ENCODE measurements at regions not wholly inside any gene's neighbourhood (a gene's known extent, or its start where the extent isn't known, plus 50 kb on each side); places are given as distances from the start of the nearest gene placed in this dataset.

- no peak for TF ChIP-seq CTCF (IDR thresholded peaks at IDR 0.05; ENCODE audit: insufficient read depth, low read depth, low read length, missing control alignments)
- DNase-seq (ENCODE audit: low read depth): peak; percentile 33
- no peak overlapping the region for H3K4me3 ChIP-seq (ENCODE audit: low read depth, low read length)
Measured at GRCh38 chr2:74764429-74765272, 69.3 kb upstream of the HK2 start.

GRCh38 chr2:74766780-74767179 is 67.1 kb upstream of the HK2 start:
- no peak for DNase-seq (ENCODE audit: low read depth)
- H3K4me3 ChIP-seq (ENCODE audit: low read depth, low read length): no peak overlapping the region
- TF ChIP-seq CTCF (IDR thresholded peaks at IDR 0.05; ENCODE audit: insufficient read depth, low read depth, low read length, missing control alignments): no peak

DNA sequence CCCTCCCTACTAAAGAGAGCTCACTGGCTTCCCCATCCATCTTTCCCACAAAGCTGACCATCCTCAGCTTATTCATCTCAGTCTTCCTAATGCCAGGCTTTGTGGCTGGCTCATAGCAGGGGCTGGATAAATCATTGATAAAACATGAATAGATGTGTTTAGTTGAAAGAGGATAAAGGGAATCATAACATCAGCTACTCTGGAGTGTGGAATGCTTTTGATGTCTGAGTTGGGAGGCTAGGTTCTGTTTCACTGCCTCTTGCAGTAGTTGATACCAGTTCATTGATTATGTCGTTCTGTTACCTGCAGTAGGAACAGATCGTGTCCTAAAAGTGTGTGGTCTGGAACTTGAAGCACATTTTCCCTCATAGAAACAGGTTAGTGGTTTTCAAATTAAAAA is 66.3 kb upstream of the HK2 start:
- no peak for TF ChIP-seq CTCF (IDR thresholded peaks at IDR 0.05; ENCODE audit: insufficient read depth, low read depth, low read length, missing control alignments)
- no peak overlapping the region for H3K4me3 ChIP-seq (ENCODE audit: low read depth, low read length)
- no peak for DNase-seq (ENCODE audit: low read depth)

DNA sequence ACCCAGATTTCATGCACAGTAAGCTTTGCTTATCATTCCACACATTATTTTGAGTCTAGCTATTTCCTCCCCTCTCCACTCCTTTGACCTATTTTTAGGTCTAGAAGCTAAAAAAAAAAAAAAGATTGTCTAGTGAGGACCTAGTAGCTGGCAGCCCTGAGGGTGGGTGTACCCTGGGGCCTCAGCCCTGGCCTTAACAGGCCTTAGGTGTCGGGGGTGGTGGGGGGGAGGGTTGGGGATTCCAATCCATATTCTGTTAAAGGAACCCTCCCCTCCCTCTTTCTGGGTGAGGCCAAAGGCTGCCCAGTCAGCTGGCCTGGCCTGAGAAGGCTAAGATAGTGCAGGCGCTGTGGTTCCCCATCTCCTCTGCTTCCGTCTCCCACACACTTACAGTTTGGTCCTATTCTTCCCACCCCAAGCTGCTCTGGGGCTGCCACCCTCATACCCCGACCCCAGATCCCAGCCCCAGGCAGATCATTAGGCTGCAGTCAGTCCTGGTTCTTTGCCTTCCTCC is 65.5 kb upstream of the HK2 start:
- H3K4me3 ChIP-seq (ENCODE audit: low read depth, low read length): no peak overlapping the region
- no peak for TF ChIP-seq CTCF (IDR thresholded peaks at IDR 0.05; ENCODE audit: insufficient read depth, low read depth, low read length, missing control alignments)
- no peak for DNase-seq (ENCODE audit: low read depth)

DNA sequence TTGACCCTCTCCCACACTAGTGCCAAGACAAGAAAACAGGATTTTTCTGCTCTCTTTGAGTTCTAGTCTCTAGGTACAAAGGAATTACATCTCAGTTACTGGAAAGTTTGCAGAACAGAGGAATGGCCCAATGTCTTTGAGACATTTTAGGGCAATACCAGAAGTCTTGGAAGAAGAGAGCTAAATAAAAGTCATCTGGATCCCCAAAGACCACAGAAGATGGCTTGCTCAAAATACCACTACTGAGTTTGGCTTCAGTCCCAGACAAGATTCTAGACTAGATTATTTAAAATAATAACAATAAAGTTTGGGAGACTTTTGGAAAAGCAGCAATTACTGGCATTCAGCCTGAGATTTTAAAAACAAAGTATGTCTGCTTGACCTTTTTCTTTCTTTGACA is 61.9 kb upstream of the HK2 start:
- no peak overlapping the region for H3K4me3 ChIP-seq (ENCODE audit: low read depth, low read length)
- DNase-seq (ENCODE audit: low read depth): no peak
- no peak for TF ChIP-seq CTCF (IDR thresholded peaks at IDR 0.05; ENCODE audit: insufficient read depth, low read depth, low read length, missing control alignments)

DNA sequence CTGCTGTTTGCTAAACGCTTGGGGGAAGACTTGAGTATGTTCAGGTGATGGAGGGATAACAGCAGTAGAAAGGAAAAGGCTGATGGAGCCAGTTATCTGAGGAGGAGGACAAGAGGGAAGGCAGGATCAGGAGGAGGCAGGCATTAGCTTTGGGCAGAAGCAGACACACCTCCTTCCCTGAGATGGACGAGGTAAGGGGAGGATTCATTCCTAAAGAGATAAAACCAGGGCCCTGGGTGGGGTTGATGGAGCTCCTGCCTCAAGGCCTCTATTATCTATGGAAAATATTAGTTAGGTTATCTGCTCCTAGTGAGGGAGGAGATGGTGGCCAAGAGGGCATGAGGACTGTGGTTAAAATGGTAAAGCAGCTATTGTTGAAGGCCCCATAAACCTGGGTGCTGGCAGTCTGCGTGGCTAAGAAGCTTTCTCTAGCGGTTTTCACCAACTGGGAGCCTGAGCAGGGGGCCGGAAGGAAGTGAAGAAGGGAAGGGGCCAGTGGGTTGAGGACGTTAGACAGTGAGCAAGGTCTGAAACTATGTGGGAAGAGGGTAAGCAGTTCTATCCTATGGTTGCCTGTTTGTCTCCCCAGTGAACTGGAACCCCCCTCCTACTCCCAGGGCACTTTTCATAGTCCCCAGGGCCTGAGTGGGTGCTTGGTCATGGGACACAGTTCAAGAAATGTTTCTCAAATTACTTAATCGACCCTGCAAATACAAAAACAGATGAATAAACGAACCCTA is 56.6 kb upstream of the HK2 start:
- no peak for TF ChIP-seq CTCF (IDR thresholded peaks at IDR 0.05; ENCODE audit: insufficient read depth, low read depth, low read length, missing control alignments)
- peak; percentile 33 for DNase-seq (ENCODE audit: low read depth)
- no peak overlapping the region for H3K4me3 ChIP-seq (ENCODE audit: low read depth, low read length)
